ENCODE measurements at regions not wholly inside any gene's neighbourhood (a gene's known extent, or its start where the extent isn't known, plus 50 kb on each side); places are given as distances from the start of the nearest gene placed in this dataset.
A peak's percentile ranks its signal among the peaks of the same experiment; 100 is the strongest.

- no peaks in the 10 kb centered on the region for H3K23me2 ChIP-seq (ENCODE audit: low read depth, low read length)
- no peak overlapping the region for H3K18ac ChIP-seq (ENCODE audit: extremely low read depth, low read length)
- H3K9ac ChIP-seq (replicated peaks in 1 of 4; ENCODE audit: extremely low read depth in 1 of 4, low read depth in 3 of 4, low read length in 3 of 4): no peak overlapping the region
- no peak overlapping the region for H4K91ac ChIP-seq (replicated peaks; ENCODE audit: insufficient read length, low read length)
- H3K4me3 ChIP-seq (ENCODE audit: extremely low read depth in 1 of 4, insufficient read depth in 2 of 4, low read depth in 3 of 4, low read length in 4 of 4): peak overlapping the region in 1 of 4 experiments; percentile 21; a peak in 1 of 8 replicates
- H2AK5ac ChIP-seq (ENCODE audit: low read depth, low read length): no peak overlapping the region
- peaks cover 0 to 7% (median 4%) of the 10 kb centered on the region in 4 experiments; a peak in 4 of 7 replicates for H3K4me1 ChIP-seq (replicated peaks in 1 of 4; ENCODE audit: control insufficient read depth in 3 of 4, insufficient read depth in 4 of 4, low read length in 3 of 4)
- ChIA-PET POLR2A (ENCODE audit: partially characterized antibody) (no interaction called here), CTCF (ENCODE audit: partially characterized antibody) (interaction anchor here (1.2 to 1.4 kb wide), 5 partner anchors 14 to 75 kb away, joined by 3 to 4 read pairs (median 3); no protein-coding TSS in a partner anchor)
- H4K5ac ChIP-seq (ENCODE audit: insufficient read length, low read depth, low read length): no peak overlapping the region
- H3K56ac ChIP-seq (replicated peaks; ENCODE audit: insufficient read length, low read depth, low read length): no peak overlapping the region
- no peak overlapping the region for H2BK15ac ChIP-seq (ENCODE audit: low read length)
- no peak overlapping the region for H2BK12ac ChIP-seq (ENCODE audit: low read depth, low read length)
- no peaks in the 10 kb centered on the region for H3K79me1 ChIP-seq (ENCODE audit: low read depth, low read length)
- H4K8ac ChIP-seq (ENCODE audit: extremely low read depth, insufficient read depth, low read length): no peak overlapping the region
- no peak overlapping the region for H3K23ac ChIP-seq (ENCODE audit: insufficient read length)
- H3K79me2 ChIP-seq (ENCODE audit: control insufficient read depth in 1 of 2, insufficient read depth in 2 of 2, low read length in 2 of 2): no peaks in the 10 kb centered on the region
- H3K9me3 ChIP-seq (ENCODE audit: insufficient read depth in 2 of 2, low read depth in 1 of 2, low read length in 1 of 2): no peaks in the 10 kb centered on the region
- FAIRE-seq (peak; percentile 95), DNase-seq (ENCODE audit: low read depth in 1 of 2, low spot score in 2 of 2) (peak in 1 of 2 experiments; percentile 41)
- H2BK5ac ChIP-seq (ENCODE audit: low read depth, low read length): no peak overlapping the region
- no peak overlapping the region for H3K27ac ChIP-seq (ENCODE audit: low read depth, low read length)
- no peak overlapping the region for H2BK20ac ChIP-seq (ENCODE audit: low read length)
- H2BK120ac ChIP-seq (replicated peaks; ENCODE audit: low read depth, low read length): no peak overlapping the region
- H3K14ac ChIP-seq (ENCODE audit: insufficient read length): no peak overlapping the region
- H4K20me1 ChIP-seq (replicated peaks in 1 of 2; ENCODE audit: control insufficient read depth in 1 of 2, insufficient read depth in 2 of 2, low read length in 2 of 2): peaks cover 0 to 3% of the 10 kb centered on the region in 2 experiments
- no peaks in the 10 kb centered on the region for H3K36me3 ChIP-seq (ENCODE audit: control insufficient read depth in 2 of 4, insufficient read depth in 4 of 4, low read length in 3 of 4)
- peak overlapping the region; percentile 30 to 54; a peak in 3 of 4 replicates for H3K4me2 ChIP-seq (ENCODE audit: insufficient read depth in 1 of 2, low read depth in 2 of 2, low read length in 2 of 2)
- H2AFZ ChIP-seq (ENCODE audit: low read length): no peak overlapping the region
- WGBS, 2 experiments (ENCODE audit: extremely low coverage in 1 of 2, insufficient coverage in 1 of 2, insufficient read length in 1 of 2, insufficient replicate concordance in 2 of 2, low coverage in 1 of 2, low lambda C conversion rate in 2 of 2, missing lambda C conversion rate in 1 of 2): 11% methylated on average over 2 of the region's 2 CpGs; no CpG with 5 or more reads in 1 of the 2 experiments
- H3K27me3 ChIP-seq (replicated peaks in 1 of 4; ENCODE audit: control insufficient read depth in 3 of 4, extremely low read depth in 1 of 4, insufficient read depth in 3 of 4, low read length in 3 of 4): peaks cover 50 to 91% (median 81%) of the 10 kb centered on the region in 4 experiments
- H3K4ac ChIP-seq (replicated peaks; ENCODE audit: insufficient read length, low read depth, low read length): no peak overlapping the region
- TF ChIP-seq USF2 (IDR thresholded peaks at IDR 0.05; ENCODE audit: low read length): no peak
- TF ChIP-seq GTF2F1 (IDR thresholded peaks at IDR 0.05; ENCODE audit: borderline replicate concordance, low read depth, low read length): no peak
- peak in 1 of 2 experiments; percentile 36; a peak in 1 of 3 replicates for TF ChIP-seq EP300 (IDR thresholded peaks at IDR 0.05; ENCODE audit: borderline replicate concordance in 1 of 2, low read depth in 2 of 2, low read length in 2 of 2)
- no peak for TF ChIP-seq GABPA (IDR thresholded peaks at IDR 0.05; ENCODE audit: borderline replicate concordance, insufficient read depth, low read length)
- no peak for TF ChIP-seq RXRA (IDR thresholded peaks at IDR 0.05; ENCODE audit: insufficient read depth, low read depth, low read length)
- no peak for TF ChIP-seq CTBP2 (IDR thresholded peaks at IDR 0.05; ENCODE audit: borderline replicate concordance, insufficient read depth, insufficient read length, low read length)
- TF ChIP-seq SP1 (IDR thresholded peaks at IDR 0.05; ENCODE audit: low read depth, low read length): peak; percentile 80
- TF ChIP-seq NANOG (IDR thresholded peaks at IDR 0.05; ENCODE audit: insufficient read depth, low read depth, low read length, poor library complexity, severe bottlenecking): peak; percentile 50
- peak; percentile 83 for TF ChIP-seq JUND (IDR thresholded peaks at IDR 0.05; ENCODE audit: low read length)
- no peak for TF ChIP-seq SIN3A (conservative IDR thresholded peaks at IDR 0.05 in 1 of 2, IDR thresholded peaks at IDR 0.05 in 1 of 2; ENCODE audit: low read depth in 1 of 2, low read length in 2 of 2)
- peak in 1 of 2 experiments; percentile 87; a peak in 1 of 4 replicates for TF ChIP-seq HDAC2 (IDR thresholded peaks at IDR 0.05; ENCODE audit: borderline replicate concordance in 1 of 2, low read depth in 2 of 2, low read length in 2 of 2)
Measured at GRCh38 chr13:53276265-53276664, 247.7 kb downstream of the OLFM4 start.
